ENCODE measurements at regions not wholly inside any gene's neighbourhood (a gene's known extent, or its start where the extent isn't known, plus 50 kb on each side); places are given as distances from the start of the nearest gene placed in this dataset.

GRCh38 chr1:83573776-83574175 lies 425.2 kb downstream of the TTLL7 start:
- TF ChIP-seq POLR2A (IDR thresholded peaks at IDR 0.05), result no peak
- TF ChIP-seq CTCF (IDR thresholded peaks at IDR 0.05), result no peak

Data from Peyer's patch (tissue), 4 donors.